Heart right ventricle (tissue), 16 donors: ENCODE measurements at regions not wholly inside any gene's neighbourhood (a gene's known extent, or its start where the extent isn't known, plus 50 kb on each side); places are given as distances from the start of the nearest gene placed in this dataset.

ENCODE experiments used
- ATAC-seq, 8 donors: fragments of 200-7000 bp; cut with Tn5 transposase; one replicate each; pipeline ENCODE4 v1.9.1; 2020; ENCODE audit warnings: mild to moderate bottlenecking in 8 of 8, moderate library complexity in 8 of 8, moderate number of reproducible peaks in 1 of 8
- DNase-seq, 2 donors: peaks; one replicate each; pipeline ENCODE4 v3.0.0-alpha.2; 2020
- H3K27ac ChIP-seq, 10 donors: fragments of 200-600 bp; sonication (generic) in 2 of 10; one replicate each; pipeline versions ENCODE4 v1.5.0 to v1.8.0; 2020 to 2022; ENCODE audit warnings: mild to moderate bottlenecking in 3 of 10
- H3K27me3 ChIP-seq, 7 donors: fragments of 200-600 bp; one replicate each; pipeline ENCODE4 v1.8.0; 2021 to 2022; ENCODE audit warnings: mild to moderate bottlenecking in 2 of 7
- H3K36me3 ChIP-seq, 9 donors: fragments of 200-600 bp; sonication (generic) in 1 of 9; one replicate each; pipeline versions ENCODE4 v1.5.0 to v1.8.0; 2020 to 2022; ENCODE audit warnings: mild to moderate bottlenecking in 2 of 9
- H3K4me1 ChIP-seq, 9 donors: fragments of 200-600 bp; sonication (generic) in 1 of 9; one replicate each; pipeline versions ENCODE4 v1.5.0 to v1.8.0; 2020 to 2022; ENCODE audit warnings: mild to moderate bottlenecking in 4 of 9
- H3K4me3 ChIP-seq, 10 donors: fragments of 200-600 bp; sonication (generic) in 2 of 10; one replicate each; pipeline versions ENCODE4 v1.5.0 to v1.8.0; 2020 to 2022; ENCODE audit warnings: mild to moderate bottlenecking in 7 of 10, moderate library complexity in 2 of 10
- H3K9me3 ChIP-seq, 11 donors: fragments of 200-600 bp in 10 of 11; sonication (generic) in 2 of 11; one replicate each; pipeline versions ENCODE4 v1.5.0 to v1.8.0; 2013 to 2022; ENCODE audit warnings: mild to moderate bottlenecking in 2 of 11, control low read depth in 1 of 11, moderate library complexity in 1 of 11
- WGBS, 2 donors: extraction: QIAGEN DNeasy Blood & Tissue Kit; methylation state at CpG; one replicate each; pipeline ENCODE4 v1.1.7; 2013; ENCODE audit warnings: inconsistent platforms in 1 of 2; 5-methylcytosine and 5-hydroxymethylcytosine counted together
- intact Hi-C, 10 donors: fragments of 100-400 bp; cut with DNase I; formaldehyde crosslinking; loops; one replicate each; pipeline versions ENCODE4 v1.11.1 to v1.14.2; 2022
- TF ChIP-seq, protein P1 (sequence below), 9 donors: fragments of 200-600 bp; sonication (generic) in 2 of 9; IDR thresholded peaks; one replicate each; pipeline versions ENCODE4 v1.5.0 to v1.8.0; 2021 to 2022; ENCODE audit warnings: antibody characterized with exemption in 9 of 9, mild to moderate bottlenecking in 5 of 9, moderate library complexity in 1 of 9
- donor health status: Arrhythmogenic right ventricular cardiomyopathy.
- donor health status: ischemic (EF 13 %, LVEDD 7.1; RV severe dilation, severe dysfunction).
- donor health status: healthy with polysubstance abuse.
- donor health status: DM: no; HTN: yes; CAD: no.
- donor health status: DM: no; HTN: no; CAD: no.
- donor health status: ischemic (EF 25% LVEDD 6.9; RV normal size, moderate dysfunction).
- donor health status: ischemic (EF 25% LVEDD 5.7; RV mildly dilated, moderate dysfunction).
- donor health status: healthy.
- donor health status: DM: yes; HTN: yes; CAD: no.
- donor health status: Ischemic cardiomyopathy.
- donor health status: ischemic (EF 35%, LVEDD 5.7; RV mildly dilated, moderate dysfunction).
- donor health status: nonischemic (EF 11% LVEDD 7.7; RV severe dilation, severe dysfunction).
- donor health status: DM: yes; HTN: yes; CAD: no.
- donor health status: PGD.
- donor health status: ischemic (EF 29% LVEDD 5.4; RV normal size, mild dysfunction).
- donor health status: nonischemic (EF 23%, LVEDD 6.1; RV moderate dilation, normal function).

- H3K27ac ChIP-seq, result no peak overlapping the region
- DNase-seq (no peak), ATAC-seq (no peak)
- H3K4me1 ChIP-seq, result no peaks in the 10 kb centered on the region
- TF ChIP-seq, protein P1, sequence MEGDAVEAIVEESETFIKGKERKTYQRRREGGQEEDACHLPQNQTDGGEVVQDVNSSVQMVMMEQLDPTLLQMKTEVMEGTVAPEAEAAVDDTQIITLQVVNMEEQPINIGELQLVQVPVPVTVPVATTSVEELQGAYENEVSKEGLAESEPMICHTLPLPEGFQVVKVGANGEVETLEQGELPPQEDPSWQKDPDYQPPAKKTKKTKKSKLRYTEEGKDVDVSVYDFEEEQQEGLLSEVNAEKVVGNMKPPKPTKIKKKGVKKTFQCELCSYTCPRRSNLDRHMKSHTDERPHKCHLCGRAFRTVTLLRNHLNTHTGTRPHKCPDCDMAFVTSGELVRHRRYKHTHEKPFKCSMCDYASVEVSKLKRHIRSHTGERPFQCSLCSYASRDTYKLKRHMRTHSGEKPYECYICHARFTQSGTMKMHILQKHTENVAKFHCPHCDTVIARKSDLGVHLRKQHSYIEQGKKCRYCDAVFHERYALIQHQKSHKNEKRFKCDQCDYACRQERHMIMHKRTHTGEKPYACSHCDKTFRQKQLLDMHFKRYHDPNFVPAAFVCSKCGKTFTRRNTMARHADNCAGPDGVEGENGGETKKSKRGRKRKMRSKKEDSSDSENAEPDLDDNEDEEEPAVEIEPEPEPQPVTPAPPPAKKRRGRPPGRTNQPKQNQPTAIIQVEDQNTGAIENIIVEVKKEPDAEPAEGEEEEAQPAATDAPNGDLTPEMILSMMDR (IDR thresholded peaks at IDR 0.05), result no peak
- H3K27me3 ChIP-seq, result no peaks in the 10 kb centered on the region
- intact Hi-C loops, result no loop called here
- no peaks in the 10 kb centered on the region for H3K9me3 ChIP-seq
- 72 to 79% methylated on average over 4 of the region's 4 CpGs for WGBS, 2 donors
- H3K36me3 ChIP-seq, result peaks cover 0 to 7% (median 0%) of the 10 kb centered on the region in 9 donors
- no peak overlapping the region for H3K4me3 ChIP-seq
These were observed 79.3 kb upstream of the WARS2 start for GRCh38 chr1:119219711-119220110.

GRCh38 chr1:119220991-119221390 is 80.5 kb upstream of the WARS2 start:
- no peak for DNase-seq

GRCh38 chr1:119222271-119222670 is 81.8 kb upstream of the WARS2 start:
- no peaks in the 10 kb centered on the region for H3K9me3 ChIP-seq
- 87 to 90% methylated on average over 5 of the region's 5 CpGs for WGBS, 2 donors
- no peak for DNase-seq

More at GRCh38 chr1:119220991-119221390, 80.5 kb upstream of the WARS2 start:
- Histone ChIP-seq H3K4me3 (no peak overlapping the region), H3K27ac (no peak overlapping the region), H3K9me3 (no peaks in the 10 kb centered on the region), H3K36me3 (peaks cover 0 to 7% (median 0%) of the 10 kb centered on the region in 9 donors), H3K4me1 (no peaks in the 10 kb centered on the region), H3K27me3 (no peaks in the 10 kb centered on the region)
- TF ChIP-seq, protein P1 (IDR thresholded peaks at IDR 0.05), result no peak
- no peak for ATAC-seq
- intact Hi-C loops, result no loop called here

GRCh38 chr1:119225265-119225664 is 84.8 kb upstream of the WARS2 start:
- Histone ChIP-seq H3K36me3 (no peaks in the 10 kb centered on the region), H3K4me3 (no peak overlapping the region), H3K27ac (no peak overlapping the region), H3K4me1 (peaks cover 0 to 16% (median 0%) of the 10 kb centered on the region in 9 donors), H3K9me3 (no peaks in the 10 kb centered on the region), H3K27me3 (no peaks in the 10 kb centered on the region)
- TF ChIP-seq, protein P1 (IDR thresholded peaks at IDR 0.05), result no peak
- ATAC-seq (no peak), DNase-seq (no peak)
- intact Hi-C loops, result no loop called here

More at GRCh38 chr1:119222271-119222670, 81.8 kb upstream of the WARS2 start:
- no peak for ATAC-seq
- Histone ChIP-seq H3K4me3 (no peak overlapping the region), H3K36me3 (peaks cover 0 to 7% (median 0%) of the 10 kb centered on the region in 9 donors), H3K27ac (no peak overlapping the region), H3K4me1 (peaks cover 0 to 6% (median 0%) of the 10 kb centered on the region in 9 donors), H3K27me3 (no peaks in the 10 kb centered on the region)
- intact Hi-C loops, result no loop called here
- TF ChIP-seq, protein P1 (IDR thresholded peaks at IDR 0.05), result no peak
